HepG2 (cell line): ENCODE measurements at regions not wholly inside any gene's neighbourhood (a gene's known extent, or its start where the extent isn't known, plus 50 kb on each side); places are given as distances from the start of the nearest gene placed in this dataset.

ENCODE experiments used
- EP300 ChIP-seq, 3 experiments: sonication (generic) in 1 of 3; formaldehyde crosslinking in 1 of 3; IDR thresholded peaks; 2 replicates each; pipeline versions ENCODE4 v1.5.1 to v1.6.1; 2011 to 2020; ENCODE audit warnings: low read depth in 2 of 3, low read length in 2 of 3, borderline replicate concordance in 1 of 3, improper control_type of control experiment in 1 of 3, mild to moderate bottlenecking in 1 of 3, missing genetic modification reagents in 1 of 3, moderate library complexity in 1 of 3
- FOXM1 ChIP-seq: sonication (generic); formaldehyde crosslinking; IDR thresholded peaks from 2 replicates; pipeline ENCODE4 v1.5.0; 2020; ENCODE audit warnings: missing genetic modification reagents
- FOXO1 ChIP-seq: sonication (generic); formaldehyde crosslinking; IDR thresholded peaks from 2 replicates; pipeline ENCODE4 v1.4.0; 2020; ENCODE audit warnings: missing genetic modification reagents
- KLF9 ChIP-seq: IDR thresholded peaks from 2 replicates; pipeline ENCODE4 v1.6.1; 2016; ENCODE audit warnings: low read depth
- ONECUT2 ChIP-seq: sonication (generic); formaldehyde crosslinking; IDR thresholded peaks from 2 replicates; pipeline ENCODE4 v1.4.0; 2020; ENCODE audit warnings: missing genetic modification reagents
- PAX8 ChIP-seq: sonication (generic); formaldehyde crosslinking; IDR thresholded peaks from 2 replicates; pipeline ENCODE4 v1.8.0; 2022; ENCODE audit warnings: mild to moderate bottlenecking, missing genetic modification reagents, borderline replicate concordance
- POLR2A ChIP-seq, 2 experiments: IDR thresholded peaks; 2 replicates each; pipeline ENCODE4 v1.6.1; 2011; ENCODE audit warnings: low read depth in 2 of 2, low read length in 2 of 2, mild to moderate bottlenecking in 1 of 2, moderate library complexity in 1 of 2; ENCODE audit not compliant: insufficient read depth in 1 of 2
- RFX5 ChIP-seq: IDR thresholded peaks from 2 replicates; pipeline ENCODE4 v1.6.1; 2011; ENCODE audit warnings: low read depth, low read length, improper control_type of control experiment
- ZFYVE20 ChIP-seq: sonication (generic); formaldehyde crosslinking; IDR thresholded peaks from 2 replicates; pipeline ENCODE4 v1.8.0; 2023; ENCODE audit warnings: low read depth, mild to moderate bottlenecking, moderate library complexity, missing genetic modification reagents, borderline replicate concordance
- ZNF224 ChIP-seq: sonication (generic); formaldehyde crosslinking; IDR thresholded peaks from 2 replicates; pipeline ENCODE4 v1.5.0; 2020; ENCODE audit warnings: mild to moderate bottlenecking, missing genetic modification reagents
- ZNF292 ChIP-seq: sonication (generic); formaldehyde crosslinking; IDR thresholded peaks from 2 replicates; pipeline ENCODE4 v1.8.1; 2022; ENCODE audit warnings: mild to moderate bottlenecking, low read depth, missing genetic modification reagents, borderline replicate concordance
- ZNF331 ChIP-seq: sonication (generic); formaldehyde crosslinking; IDR thresholded peaks from 2 replicates; pipeline ENCODE4 v1.4.0; 2020; ENCODE audit warnings: missing genetic modification reagents
- ZNF841 ChIP-seq: sonication (generic); formaldehyde crosslinking; IDR thresholded peaks from 2 replicates; pipeline ENCODE4 v1.8.1; 2023; ENCODE audit warnings: missing genetic modification reagents, borderline replicate concordance
- TF ChIP-seq, protein P1 (sequence below): sonication (generic); formaldehyde crosslinking; IDR thresholded peaks from 2 replicates; pipeline ENCODE4 v1.5.0; 2020; ENCODE audit warnings: mild to moderate bottlenecking, missing genetic modification reagents, moderate library complexity

DNA sequence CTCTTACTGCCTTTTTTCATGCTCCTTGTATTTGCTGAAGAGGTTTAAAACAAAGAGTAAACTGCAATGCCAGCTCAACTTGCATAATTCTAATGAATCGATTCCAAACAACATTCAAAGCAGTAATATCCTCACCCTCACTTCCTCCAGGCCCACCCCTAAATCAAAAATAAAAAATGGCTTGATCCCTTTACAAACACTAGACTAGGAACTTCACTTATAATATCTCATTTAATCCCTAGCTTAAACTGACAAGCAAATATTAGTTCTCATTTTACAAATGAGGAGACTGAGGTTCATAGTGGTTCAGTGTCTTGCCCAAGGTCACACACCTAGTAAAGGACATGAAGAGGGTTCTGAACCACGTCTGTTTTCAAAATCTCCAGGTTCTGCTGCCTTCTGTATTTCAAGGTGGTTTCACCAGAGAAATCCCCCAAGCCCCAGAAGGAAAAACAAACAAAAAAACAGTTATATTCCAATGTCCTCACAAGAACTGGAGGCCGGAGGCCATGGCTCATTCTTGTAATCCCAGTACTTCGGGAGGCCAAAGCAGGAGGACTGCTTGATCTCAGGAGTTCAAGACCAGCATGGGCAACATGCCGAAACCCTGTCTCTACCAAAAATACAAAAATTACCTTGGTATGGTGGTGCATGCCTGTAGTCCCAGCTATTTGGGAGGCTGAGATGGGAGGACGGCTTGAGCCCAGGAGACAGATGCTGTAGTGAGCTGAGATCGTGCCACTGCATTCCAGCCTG is 80.3 kb upstream of the GRIN2A start:
- TF ChIP-seq, protein P1, sequence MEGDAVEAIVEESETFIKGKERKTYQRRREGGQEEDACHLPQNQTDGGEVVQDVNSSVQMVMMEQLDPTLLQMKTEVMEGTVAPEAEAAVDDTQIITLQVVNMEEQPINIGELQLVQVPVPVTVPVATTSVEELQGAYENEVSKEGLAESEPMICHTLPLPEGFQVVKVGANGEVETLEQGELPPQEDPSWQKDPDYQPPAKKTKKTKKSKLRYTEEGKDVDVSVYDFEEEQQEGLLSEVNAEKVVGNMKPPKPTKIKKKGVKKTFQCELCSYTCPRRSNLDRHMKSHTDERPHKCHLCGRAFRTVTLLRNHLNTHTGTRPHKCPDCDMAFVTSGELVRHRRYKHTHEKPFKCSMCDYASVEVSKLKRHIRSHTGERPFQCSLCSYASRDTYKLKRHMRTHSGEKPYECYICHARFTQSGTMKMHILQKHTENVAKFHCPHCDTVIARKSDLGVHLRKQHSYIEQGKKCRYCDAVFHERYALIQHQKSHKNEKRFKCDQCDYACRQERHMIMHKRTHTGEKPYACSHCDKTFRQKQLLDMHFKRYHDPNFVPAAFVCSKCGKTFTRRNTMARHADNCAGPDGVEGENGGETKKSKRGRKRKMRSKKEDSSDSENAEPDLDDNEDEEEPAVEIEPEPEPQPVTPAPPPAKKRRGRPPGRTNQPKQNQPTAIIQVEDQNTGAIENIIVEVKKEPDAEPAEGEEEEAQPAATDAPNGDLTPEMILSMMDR (CRISPR knock-in tag): no peak
- TF ChIP-seq ZNF292 (CRISPR knock-in tag): no peak
- TF ChIP-seq RFX5: no peak
- peak in 1 of 2 experiments; percentile 77; a peak in 1 of 4 replicates for TF ChIP-seq EP300 (IDR thresholded peaks at IDR 0.05; ENCODE audit: low read depth in 2 of 2, low read length in 2 of 2)
- TF ChIP-seq EP300 (CRISPR knock-in tag; IDR thresholded peaks at IDR 0.05; ENCODE audit: borderline replicate concordance): 0 out of 2 replicates have a peak, but pooled peaks have one; percentile 14
- TF ChIP-seq POLR2A (IDR thresholded peaks at IDR 0.05; ENCODE audit: insufficient read depth in 1 of 2, low read depth in 2 of 2, low read length in 2 of 2): no peak
- no peak for TF ChIP-seq ZFYVE20 (CRISPR knock-in tag)
- TF ChIP-seq ZNF841 (CRISPR knock-in tag): no peak
- no peak for TF ChIP-seq FOXM1 (CRISPR knock-in tag)
- TF ChIP-seq FOXO1 (CRISPR knock-in tag): 0 out of 2 replicates have a peak, but pooled peaks have one; percentile 19
- TF ChIP-seq ZNF331: no peak
- TF ChIP-seq ZNF224: no peak
- TF ChIP-seq PAX8 (CRISPR knock-in tag): no peak
- TF ChIP-seq KLF9 (CRISPR knock-in tag): no peak
- peak; percentile 95 for TF ChIP-seq ONECUT2
